HG03469 (cell line): ENCODE measurements at regions not wholly inside any gene's neighbourhood (a gene's known extent, or its start where the extent isn't known, plus 50 kb on each side); places are given as distances from the start of the nearest gene placed in this dataset.

Source experiments
- ATAC-seq: cut with Tn5 transposase; IDR thresholded peaks from one replicate; pipeline ENCODE4 v1.9.1; 2021; ENCODE audit warnings: mild to moderate bottlenecking, moderate library complexity, moderate number of reproducible peaks; ENCODE audit not compliant: unreplicated experiment

- ATAC-seq = no peak
Observed at GRCh38 chr1:58312971-58313563, 233.5 kb downstream of the OMA1 start.

- ATAC-seq = no peak
Observed at GRCh38 chr1:58312461-58312860, 234.1 kb downstream of the OMA1 start.

DNA sequence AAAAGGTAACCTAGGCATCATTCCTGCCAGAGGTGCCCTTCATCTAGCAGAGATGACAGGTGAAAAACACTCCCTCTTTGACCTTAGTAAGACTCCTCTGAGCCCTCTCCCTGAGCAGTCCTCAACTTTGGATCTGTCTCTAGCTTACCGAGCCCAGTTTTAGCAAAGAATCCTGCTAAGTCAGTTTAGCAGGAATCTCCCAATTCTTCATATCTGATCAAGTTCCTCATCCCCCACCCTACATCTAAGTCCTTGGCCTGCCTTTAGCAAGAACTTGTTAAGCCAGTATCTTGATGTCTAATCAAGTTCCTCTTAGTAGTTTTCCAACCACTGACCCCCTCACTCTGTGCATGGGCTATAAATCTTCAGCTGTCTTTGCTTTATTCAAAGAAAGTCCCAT, 235.6 kb downstream of the OMA1 start:
- ATAC-seq = no peak

DNA sequence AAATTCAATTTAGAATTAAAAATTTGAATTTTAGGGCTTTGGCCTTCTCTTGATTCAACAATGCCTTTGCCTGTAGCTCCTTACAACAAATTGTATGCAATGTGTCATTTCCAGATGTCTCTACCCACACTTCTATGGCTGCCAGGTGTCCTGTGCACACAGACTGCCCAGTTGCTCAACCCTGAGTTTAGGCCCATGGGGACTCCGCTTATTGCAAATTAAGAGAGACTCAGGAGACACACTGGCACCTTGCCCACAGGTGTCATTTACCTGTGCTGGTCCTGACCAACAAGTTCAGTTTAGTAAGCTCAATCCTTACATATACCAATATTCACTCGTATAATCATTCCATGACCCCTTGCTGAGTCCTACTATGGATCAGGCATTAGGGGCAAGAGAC, 236.1 kb downstream of the OMA1 start:
- no peak for ATAC-seq

- no peak for ATAC-seq
Observed at GRCh38 chr1:58308206-58308605, 238.3 kb downstream of the OMA1 start.

DNA sequence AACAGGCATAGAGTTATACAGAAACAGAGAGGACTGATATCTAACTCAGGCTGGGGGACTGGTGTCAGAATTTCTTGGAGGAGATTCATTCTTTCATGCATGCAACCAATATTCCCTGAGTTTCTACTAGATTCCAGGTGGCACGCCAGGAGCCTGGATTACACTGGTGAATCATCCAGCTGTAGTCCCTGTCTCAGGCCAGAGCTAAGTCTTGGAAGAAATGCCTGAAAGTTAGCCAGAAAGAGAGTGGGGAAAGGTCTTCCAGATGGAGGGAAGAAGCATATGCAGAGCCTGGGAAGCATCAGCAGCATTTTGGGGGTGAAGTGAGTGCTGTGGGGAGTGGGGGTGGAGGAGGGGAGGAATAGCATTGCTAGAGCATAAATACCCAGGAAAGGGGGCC, 239.1 kb downstream of the OMA1 start:
- no peak for ATAC-seq

DNA sequence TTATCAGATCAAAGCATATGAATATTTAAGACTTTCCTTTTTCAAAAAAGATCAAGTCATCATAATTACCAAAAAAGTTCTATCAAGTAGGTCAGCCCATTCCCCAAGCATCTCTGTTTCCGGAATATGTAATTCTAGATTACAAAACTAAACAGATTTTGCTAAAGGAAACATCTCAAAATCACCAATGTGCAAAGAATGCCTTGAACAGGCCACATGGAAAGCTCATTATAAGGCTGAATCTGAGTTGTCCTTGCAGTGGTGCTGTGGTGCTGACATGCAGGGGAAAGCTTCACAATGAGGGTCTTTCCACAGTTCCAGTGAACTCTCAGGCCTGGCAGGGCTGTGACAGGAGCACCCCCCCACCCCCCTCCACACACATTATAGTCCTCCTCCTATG, 240.9 kb downstream of the OMA1 start:
- no peak for ATAC-seq

- ATAC-seq = no peak
Observed at GRCh38 chr1:58304346-58304975, 242.1 kb downstream of the OMA1 start.

DNA sequence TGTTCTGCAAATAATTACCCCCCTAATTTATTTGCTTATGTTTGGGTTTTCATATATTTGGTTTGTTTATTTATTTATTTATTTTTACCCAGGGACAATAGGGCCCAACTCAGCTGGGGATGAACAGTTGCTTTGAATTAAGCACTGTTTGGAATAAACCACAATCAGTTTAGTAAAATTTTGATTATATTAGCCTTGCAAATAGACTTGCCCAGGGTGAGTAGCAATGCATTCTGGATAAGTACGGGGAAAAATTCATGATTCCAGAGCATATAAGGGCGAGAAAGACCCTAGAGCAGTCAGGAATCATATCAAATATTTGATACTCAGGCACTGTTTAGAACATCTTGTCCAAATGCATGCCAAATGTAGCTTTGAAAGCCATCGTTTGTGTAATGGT, 242.7 kb downstream of the OMA1 start:
- ATAC-seq = no peak

GRCh38 chr1:58293388-58293787, 253.1 kb downstream of the OMA1 start:
- ATAC-seq = no peak

- no peak for ATAC-seq
Observed at GRCh38 chr1:58290685-58291372, 255.7 kb downstream of the OMA1 start.

DNA sequence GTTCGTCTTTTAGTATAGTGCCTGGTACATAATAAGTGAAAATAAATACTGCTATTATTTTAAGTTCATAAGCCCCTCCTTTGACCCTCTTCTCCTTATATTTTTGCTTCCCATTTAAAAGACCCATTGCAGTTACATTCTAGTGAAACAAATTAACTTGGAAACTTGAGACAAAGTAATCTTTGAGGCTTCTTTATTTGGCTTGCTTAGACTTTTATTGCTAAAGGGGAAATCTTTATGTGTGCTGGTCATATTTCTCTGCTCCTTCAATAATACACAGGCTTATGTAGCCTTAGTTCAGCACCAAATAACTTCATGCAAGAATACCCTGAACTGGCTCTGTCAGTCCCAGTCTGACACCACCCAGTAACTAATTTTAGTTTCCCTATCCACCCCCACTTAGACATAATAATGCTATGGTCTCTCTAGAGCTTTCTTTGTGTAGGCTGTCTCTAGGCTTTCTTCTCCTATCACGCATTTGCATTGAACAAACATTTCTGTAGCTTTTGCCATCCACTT, 257.8 kb downstream of the OMA1 start:
- no peak for ATAC-seq

GRCh38 chr1:58287894-58288623, 258.5 kb downstream of the OMA1 start:
- no peak for ATAC-seq

- ATAC-seq = no peak
Observed at GRCh38 chr1:58284225-58284510, 262.4 kb downstream of the OMA1 start.

- ATAC-seq = no peak
Observed at GRCh38 chr1:58283388-58284224, 262.9 kb downstream of the OMA1 start.

GRCh38 chr1:58282623-58283387, 263.7 kb downstream of the OMA1 start:
- ATAC-seq = no peak

DNA sequence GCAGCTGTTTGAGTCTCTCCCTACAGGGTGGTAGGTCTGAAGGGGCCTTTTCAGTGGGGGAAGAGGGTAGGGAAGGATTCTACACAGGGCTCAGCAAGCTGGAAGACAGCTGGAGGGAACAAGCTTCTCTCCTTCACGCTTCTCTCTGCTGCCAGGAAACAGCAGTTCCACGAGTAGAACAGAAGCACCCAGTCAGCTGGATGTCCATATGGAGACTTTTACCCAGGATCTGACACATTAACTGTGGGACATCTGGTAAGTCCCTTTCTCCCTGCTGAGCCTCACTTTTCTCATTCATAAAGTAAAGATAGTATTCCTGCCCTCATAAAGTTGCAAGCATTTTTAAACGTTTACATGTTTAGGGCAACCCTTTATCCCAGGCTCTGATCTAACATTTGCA, 280.3 kb downstream of the OMA1 start:
- no peak for ATAC-seq

DNA sequence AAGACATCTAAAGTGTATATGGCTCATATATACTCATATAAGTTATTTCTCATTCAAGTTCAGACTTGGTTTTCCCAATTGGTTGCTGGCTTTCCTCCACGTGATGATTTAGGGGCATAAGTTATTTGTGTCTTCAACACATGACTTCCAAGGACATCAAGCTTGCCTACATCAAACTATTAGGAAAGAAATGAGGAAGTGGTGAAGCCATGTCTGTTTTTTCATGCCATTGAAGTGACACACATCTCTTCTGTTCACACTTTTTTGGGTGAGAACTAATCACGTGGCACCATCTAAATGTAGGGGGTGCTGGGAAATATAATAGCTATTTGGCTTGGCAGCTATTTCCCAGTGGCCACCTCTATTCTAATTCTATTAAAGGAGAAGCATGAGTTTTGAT, 282.1 kb downstream of the OMA1 start:
- no peak for ATAC-seq

GRCh38 chr1:58262702-58263101, 283.8 kb downstream of the OMA1 start:
- no peak for ATAC-seq

DNA sequence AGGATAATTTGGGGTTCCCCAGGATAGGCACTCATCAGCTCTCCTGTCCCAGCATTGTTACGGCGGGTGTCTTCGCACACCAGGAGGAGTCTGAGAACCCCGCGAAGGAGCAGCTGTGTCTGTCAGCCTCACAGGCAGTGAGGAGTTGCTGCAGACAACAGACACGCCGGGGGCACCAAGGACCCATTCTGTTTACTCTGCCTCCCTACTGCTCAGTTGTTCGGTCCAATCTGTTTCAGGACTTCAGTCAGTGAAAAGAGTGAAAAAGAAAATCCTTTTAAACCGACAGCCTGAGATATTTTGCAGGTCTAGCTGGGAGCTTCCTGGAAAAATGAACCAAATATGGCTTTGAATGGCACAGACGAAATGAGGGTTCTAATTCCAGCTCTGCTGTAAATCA, 288.4 kb downstream of the OMA1 start:
- no peak for ATAC-seq
